Kidney (tissue), 13 donors: ENCODE measurements at regions not wholly inside any gene's neighbourhood (a gene's known extent, or its start where the extent isn't known, plus 50 kb on each side); places are given as distances from the start of the nearest gene placed in this dataset.

Source experiments
- DNase-seq, 5 donors: peaks; one replicate each; pipeline ENCODE4 v3.0.0-alpha.2; 2013 to 2020
- FAIRE-seq: peaks from 2 replicates; lab custom pipeline; 2012; peaks lifted over from hg19 to GRCh38; lab: Jason Lieb, UNC
- H3K27ac ChIP-seq, 2 donors: one replicate each; pipeline ENCODE4 v1.7.0; 2013; ENCODE audit warnings: low read depth in 2 of 2, low read length in 2 of 2, inconsistent platforms in 1 of 2
- H3K27me3 ChIP-seq: one replicate; pipeline ENCODE4 v1.7.1; 2013; ENCODE audit warnings: low read length, inconsistent platforms; ENCODE audit not compliant: control insufficient read depth, insufficient read depth
- H3K36me3 ChIP-seq, 3 donors: one replicate each; pipeline versions ENCODE4 v1.7.0 to v1.7.1; 2013; ENCODE audit warnings: low read length in 3 of 3, control low read depth in 1 of 3, inconsistent platforms in 1 of 3; ENCODE audit not compliant: insufficient read depth in 3 of 3, control insufficient read depth in 2 of 3
- H3K4me1 ChIP-seq, 3 donors: one replicate each; pipeline versions ENCODE4 v1.7.0 to v1.7.1; 2013; ENCODE audit warnings: low read length in 3 of 3, inconsistent platforms in 1 of 3, low read depth in 1 of 3; ENCODE audit not compliant: control insufficient read depth in 2 of 3, insufficient read depth in 2 of 3
- H3K4me3 ChIP-seq, 3 donors: one replicate each; pipeline versions ENCODE4 v1.7.0 to v1.8.1; 2013; ENCODE audit warnings: low read length in 3 of 3, control low read depth in 1 of 3, inconsistent platforms in 1 of 3
- H3K9ac ChIP-seq, 3 donors: one replicate each; pipeline versions ENCODE4 v1.7.0 to v1.7.1; 2013; ENCODE audit warnings: low read length in 3 of 3, control low read depth in 1 of 3, inconsistent platforms in 1 of 3
- H3K9me3 ChIP-seq, 3 donors: one replicate each; pipeline versions ENCODE4 v1.7.0 to v1.7.1; 2013; ENCODE audit warnings: low read length in 3 of 3, control low read depth in 1 of 3, inconsistent platforms in 1 of 3; ENCODE audit not compliant: control insufficient read depth in 2 of 3, insufficient read depth in 1 of 3
- CTCF ChIP-seq: IDR thresholded peaks from 3 replicates; pipeline ENCODE4 v1.5.1; 2012; ENCODE audit warnings: mild to moderate bottlenecking, moderate library complexity, borderline replicate concordance; ENCODE audit not compliant: insufficient read depth; ENCODE audit errors: extremely low read depth
- intact Hi-C: fragments of 100-400 bp; cut with DNase I; formaldehyde crosslinking; loops from one replicate; pipeline ENCODE4 v1.11.1; 2022
- donor health status: control.
- donor health status: control.
- donor health status: control.
- donor health status: control.
- donor health status: control.
- donor health status: DM: yes; HTN: yes; CAD: no.
- donor health status: Normal renal cell carcinoma (clear cell type).

DNA sequence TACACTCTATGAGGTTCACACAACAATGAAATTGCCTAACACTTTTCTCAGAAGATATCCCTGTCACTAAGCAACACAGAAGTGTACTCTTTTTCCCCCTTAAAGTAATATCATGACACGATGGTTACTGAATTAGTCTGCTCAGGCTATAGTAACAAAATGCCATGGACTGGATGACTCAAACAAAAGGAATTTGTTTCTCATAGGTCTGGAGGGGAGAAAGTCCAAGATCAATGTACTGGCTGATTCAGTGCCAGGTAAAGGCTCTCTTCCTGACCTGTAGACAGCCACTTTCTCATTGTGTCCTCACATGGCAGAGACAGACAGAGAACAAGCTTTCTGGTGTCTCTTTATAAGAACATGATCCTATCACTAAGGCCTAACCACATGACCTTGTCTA is 211.9 kb downstream of the RBM43 start:
- no peak overlapping the region for H3K27ac ChIP-seq
- H3K4me3 ChIP-seq = no peak overlapping the region
- H3K27me3 ChIP-seq = no peaks in the 10 kb centered on the region
- no peak for DNase-seq
- no peaks in the 10 kb centered on the region for H3K4me1 ChIP-seq
- no peak overlapping the region for H3K9ac ChIP-seq
- intact Hi-C loops = no loop called here
- FAIRE-seq = no peak
- H3K9me3 ChIP-seq = no peaks in the 10 kb centered on the region
- no peak for TF ChIP-seq CTCF
- H3K36me3 ChIP-seq = no peaks in the 10 kb centered on the region

DNA sequence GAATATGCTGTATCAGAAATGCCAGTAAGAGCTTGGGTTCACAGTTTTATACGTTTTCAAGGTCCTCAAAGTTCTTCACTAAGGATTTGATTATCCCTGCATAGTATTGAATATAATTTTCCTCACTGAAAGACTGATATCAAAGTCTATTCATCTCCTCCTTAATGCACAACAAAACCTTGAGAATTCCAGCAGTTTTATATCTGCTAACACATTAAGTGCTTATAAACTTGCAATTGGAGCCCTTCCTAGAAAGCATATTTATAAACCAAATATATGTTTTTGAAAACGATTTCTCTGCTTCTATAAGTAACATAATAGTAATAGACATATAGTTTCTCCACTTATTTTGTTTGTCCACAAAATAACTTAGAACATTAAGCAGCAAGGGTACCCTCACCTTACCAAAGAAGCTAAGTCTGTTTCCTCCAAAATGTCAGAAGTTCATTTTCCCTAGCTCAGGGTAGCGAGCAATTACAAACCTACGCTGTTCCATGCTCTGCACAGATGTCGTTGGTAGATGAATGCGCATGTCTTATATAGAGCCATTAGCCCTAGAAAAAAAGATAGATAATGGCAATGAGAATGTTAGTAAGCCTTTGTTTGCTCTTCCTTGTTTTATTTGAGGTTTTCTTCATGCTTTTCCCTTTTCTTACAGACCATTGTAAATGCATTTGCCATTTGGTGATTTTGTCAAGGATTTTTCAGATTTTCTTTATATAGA is 213.2 kb downstream of the RBM43 start:
- FAIRE-seq (no peak), DNase-seq (no peak)
- no peaks in the 10 kb centered on the region for H3K9me3 ChIP-seq
- no peak overlapping the region for H3K27ac ChIP-seq
- no peak overlapping the region for H3K9ac ChIP-seq
- TF ChIP-seq CTCF = no peak
- H3K36me3 ChIP-seq = no peaks in the 10 kb centered on the region
- no peaks in the 10 kb centered on the region for H3K4me1 ChIP-seq
- H3K4me3 ChIP-seq = no peak overlapping the region
- no peaks in the 10 kb centered on the region for H3K27me3 ChIP-seq
- intact Hi-C loops = no loop called here

DNA sequence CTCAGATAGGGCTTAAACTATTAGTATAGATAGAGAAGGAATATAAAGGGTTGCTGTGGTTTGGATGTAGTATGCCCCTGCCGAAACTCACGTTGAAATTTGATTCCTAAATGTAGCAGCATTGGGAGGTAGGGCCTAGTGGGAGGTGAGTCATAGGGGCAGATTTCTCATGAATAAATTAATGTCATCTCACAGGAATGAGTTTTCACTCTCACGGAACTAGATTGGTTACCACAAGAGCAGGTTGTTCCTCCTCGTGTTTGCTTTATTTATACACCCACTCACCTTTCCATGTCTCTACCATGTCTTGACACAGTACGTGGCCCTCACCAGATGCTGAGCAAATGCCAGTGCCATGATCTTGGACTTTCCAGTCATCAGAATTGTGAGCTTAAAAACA is 218.2 kb downstream of the RBM43 start:
- Histone ChIP-seq H3K36me3 (no peaks in the 10 kb centered on the region), H3K9me3 (no peaks in the 10 kb centered on the region), H3K27ac (no peak overlapping the region), H3K4me1 (no peaks in the 10 kb centered on the region), H3K9ac (no peak overlapping the region), H3K27me3 (no peaks in the 10 kb centered on the region), H3K4me3 (no peak overlapping the region)
- no peak for TF ChIP-seq CTCF
- DNase-seq = no peak
- intact Hi-C loops = no loop called here
- no peak for FAIRE-seq

DNA sequence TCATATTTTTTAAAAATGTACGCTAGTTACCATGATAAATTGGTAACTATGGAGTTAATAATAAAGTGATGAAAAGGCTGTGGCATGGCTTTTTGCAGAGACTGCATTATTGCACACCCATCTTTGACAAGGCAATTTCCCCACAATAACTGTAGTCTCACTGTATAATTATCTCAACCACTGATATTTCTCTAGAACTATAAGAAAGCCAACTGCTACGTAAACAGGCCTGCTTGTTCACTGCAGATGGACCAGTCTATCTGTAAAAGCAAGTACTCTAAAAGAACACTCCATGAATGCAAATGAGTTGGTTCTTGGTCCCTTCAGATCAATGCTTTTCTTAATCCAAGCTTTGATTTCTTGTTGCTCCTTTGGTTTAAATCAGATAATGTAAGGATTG is 218.7 kb downstream of the RBM43 start:
- H3K4me3 ChIP-seq = no peak overlapping the region
- no peak overlapping the region for H3K27ac ChIP-seq
- TF ChIP-seq CTCF = no peak
- no peak overlapping the region for H3K9ac ChIP-seq
- FAIRE-seq (no peak), DNase-seq (no peak)
- no peaks in the 10 kb centered on the region for H3K9me3 ChIP-seq
- H3K36me3 ChIP-seq = no peaks in the 10 kb centered on the region
- no peaks in the 10 kb centered on the region for H3K27me3 ChIP-seq
- intact Hi-C loops = no loop called here
- no peaks in the 10 kb centered on the region for H3K4me1 ChIP-seq
